ENCODE measurements at regions not wholly inside any gene's neighbourhood (a gene's known extent, or its start where the extent isn't known, plus 50 kb on each side); places are given as distances from the start of the nearest gene placed in this dataset.
"Not testable (repeated sequence)": the region's sequence is repeated elsewhere in the genome, so short reads cannot be mapped to it uniquely, and the experiment has no call there.

DNA sequence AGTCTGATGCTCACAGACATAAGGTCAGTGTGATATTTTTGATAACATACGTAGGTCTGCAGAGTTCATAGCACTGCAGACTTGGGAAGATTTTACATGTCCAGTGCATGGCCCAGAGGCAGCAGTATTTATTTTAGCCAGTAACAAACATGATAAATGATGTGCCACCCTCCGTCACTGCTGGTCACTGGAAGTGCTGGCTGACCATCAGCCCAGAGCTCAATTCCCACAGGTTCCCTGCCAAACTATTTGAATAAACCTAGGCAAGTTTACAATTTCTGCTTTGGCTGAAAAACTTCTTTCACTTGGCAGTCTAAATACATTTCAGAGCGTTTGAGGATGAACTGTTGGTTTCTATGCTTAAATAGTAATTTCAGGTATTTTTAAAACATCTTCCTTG, 135.5 kb upstream of the EDNRB start:
- H3K27ac Mint-ChIP-seq = no peak overlapping the region
- no peak overlapping the region for H3K4me3 Mint-ChIP-seq
- H3K4me1 Mint-ChIP-seq = no peaks in the 10 kb centered on the region
- ChIA-PET CTCF (no interaction called here), POLR2A (no interaction called here)
- H3K9me3 Mint-ChIP-seq = peaks cover 13% of the 10 kb centered on the region
- TF ChIP-seq, protein P1, sequence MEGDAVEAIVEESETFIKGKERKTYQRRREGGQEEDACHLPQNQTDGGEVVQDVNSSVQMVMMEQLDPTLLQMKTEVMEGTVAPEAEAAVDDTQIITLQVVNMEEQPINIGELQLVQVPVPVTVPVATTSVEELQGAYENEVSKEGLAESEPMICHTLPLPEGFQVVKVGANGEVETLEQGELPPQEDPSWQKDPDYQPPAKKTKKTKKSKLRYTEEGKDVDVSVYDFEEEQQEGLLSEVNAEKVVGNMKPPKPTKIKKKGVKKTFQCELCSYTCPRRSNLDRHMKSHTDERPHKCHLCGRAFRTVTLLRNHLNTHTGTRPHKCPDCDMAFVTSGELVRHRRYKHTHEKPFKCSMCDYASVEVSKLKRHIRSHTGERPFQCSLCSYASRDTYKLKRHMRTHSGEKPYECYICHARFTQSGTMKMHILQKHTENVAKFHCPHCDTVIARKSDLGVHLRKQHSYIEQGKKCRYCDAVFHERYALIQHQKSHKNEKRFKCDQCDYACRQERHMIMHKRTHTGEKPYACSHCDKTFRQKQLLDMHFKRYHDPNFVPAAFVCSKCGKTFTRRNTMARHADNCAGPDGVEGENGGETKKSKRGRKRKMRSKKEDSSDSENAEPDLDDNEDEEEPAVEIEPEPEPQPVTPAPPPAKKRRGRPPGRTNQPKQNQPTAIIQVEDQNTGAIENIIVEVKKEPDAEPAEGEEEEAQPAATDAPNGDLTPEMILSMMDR (IDR thresholded peaks at IDR 0.05) = no peak
- ATAC-seq (ENCODE audit: low read depth) = no peak
- DNase-seq = no peak
- intact Hi-C loops (cut with micrococcal nuclease) = no loop called here
- peaks cover 5% of the 10 kb centered on the region for H3K27me3 Mint-ChIP-seq
- H3K36me3 Mint-ChIP-seq (ENCODE audit: low read depth) = no peaks in the 10 kb centered on the region

DNA sequence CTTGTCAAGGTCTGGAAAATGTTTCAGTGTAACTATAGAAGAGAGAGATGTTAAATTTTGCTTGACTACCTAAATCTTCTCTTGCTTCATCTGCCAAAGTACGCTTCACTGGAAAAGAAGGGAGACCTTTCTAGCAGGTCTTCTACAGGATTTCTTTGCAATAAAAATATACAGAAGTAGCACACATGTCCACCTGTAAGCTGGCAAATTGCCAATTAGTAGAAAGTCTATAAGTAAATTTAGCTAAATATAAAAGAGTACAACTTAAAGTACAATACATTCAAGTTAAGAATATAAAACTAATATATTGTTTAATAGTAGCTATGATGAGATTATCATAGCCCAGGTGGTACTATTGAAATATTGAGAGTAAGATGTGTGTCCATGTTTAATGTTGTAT, 128.5 kb upstream of the EDNRB start:
- ChIA-PET POLR2A (no interaction called here), CTCF (no interaction called here)
- no peak overlapping the region for H3K4me3 Mint-ChIP-seq
- TF ChIP-seq, protein P1 (IDR thresholded peaks at IDR 0.05) = no peak
- peaks cover 4% of the 10 kb centered on the region for H3K27me3 Mint-ChIP-seq
- intact Hi-C loops (cut with micrococcal nuclease) = no loop called here
- DNase-seq (no peak), ATAC-seq (ENCODE audit: low read depth) (no peak)
- no peaks in the 10 kb centered on the region for H3K4me1 Mint-ChIP-seq
- H3K9me3 Mint-ChIP-seq = no peaks in the 10 kb centered on the region
- no peaks in the 10 kb centered on the region for H3K36me3 Mint-ChIP-seq (ENCODE audit: low read depth)
- H3K27ac Mint-ChIP-seq = no peak overlapping the region

DNA sequence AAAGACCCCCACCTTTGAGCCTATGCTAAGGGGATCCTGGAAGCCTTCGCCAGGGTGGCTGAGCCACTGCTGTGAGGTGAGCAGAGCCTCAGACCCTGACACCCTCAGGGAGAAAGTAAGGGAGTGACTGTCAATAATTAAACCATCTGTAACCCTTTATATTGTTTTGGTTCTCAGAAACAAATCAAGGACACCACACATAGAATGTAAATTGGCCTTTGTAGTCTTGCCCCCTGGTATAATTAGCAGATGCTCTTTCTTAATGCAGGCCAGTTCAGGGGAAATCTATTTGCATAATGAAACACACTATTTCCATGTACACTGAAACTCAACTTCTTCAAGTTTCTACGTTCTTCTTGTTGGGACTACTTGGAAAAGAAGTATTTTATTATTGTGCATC, 127.7 kb upstream of the EDNRB start:
- DNase-seq (no peak), ATAC-seq (ENCODE audit: low read depth) (no peak)
- intact Hi-C loops (cut with micrococcal nuclease) = no loop called here
- H3K27me3 Mint-ChIP-seq = peaks cover 4% of the 10 kb centered on the region
- TF ChIP-seq, protein P1 (IDR thresholded peaks at IDR 0.05) = no peak
- H3K4me3 Mint-ChIP-seq = no peak overlapping the region
- H3K27ac Mint-ChIP-seq = no peak overlapping the region
- H3K36me3 Mint-ChIP-seq (ENCODE audit: low read depth) = no peaks in the 10 kb centered on the region
- no peaks in the 10 kb centered on the region for H3K9me3 Mint-ChIP-seq
- ChIA-PET POLR2A (no interaction called here), CTCF (no interaction called here)
- H3K4me1 Mint-ChIP-seq = no peaks in the 10 kb centered on the region

DNA sequence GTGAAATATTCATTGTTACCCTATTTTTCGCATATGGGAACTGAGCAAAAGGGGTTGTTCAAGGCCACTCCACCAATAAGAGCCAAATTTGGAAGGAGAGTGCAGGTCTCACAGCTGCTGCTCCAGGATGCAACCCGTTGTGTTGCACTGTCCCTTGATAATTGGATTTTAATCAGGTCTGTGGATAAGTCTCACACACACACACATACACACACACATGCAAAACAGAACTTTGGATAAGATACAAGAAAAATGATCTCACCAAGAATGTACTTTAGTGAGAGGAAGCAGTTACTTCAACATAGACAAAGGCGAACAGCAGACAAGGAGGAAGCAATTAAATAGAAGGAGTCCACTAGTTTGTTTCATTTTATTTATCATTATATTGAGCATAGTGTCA, 127.3 kb upstream of the EDNRB start:
- intact Hi-C loops (cut with micrococcal nuclease) = no loop called here
- no peak overlapping the region for H3K27ac Mint-ChIP-seq
- no peak overlapping the region for H3K4me3 Mint-ChIP-seq
- POLR2A ChIA-PET = no interaction called here
- no peaks in the 10 kb centered on the region for H3K36me3 Mint-ChIP-seq (ENCODE audit: low read depth)
- no peak for ATAC-seq (ENCODE audit: low read depth)
- no peaks in the 10 kb centered on the region for H3K9me3 Mint-ChIP-seq
- no peaks in the 10 kb centered on the region for H3K4me1 Mint-ChIP-seq
- CTCF ChIA-PET = no interaction called here
- TF ChIP-seq, protein P1 (IDR thresholded peaks at IDR 0.05) = no peak
- peaks cover 3% of the 10 kb centered on the region for H3K27me3 Mint-ChIP-seq
- DNase-seq = no peak

DNA sequence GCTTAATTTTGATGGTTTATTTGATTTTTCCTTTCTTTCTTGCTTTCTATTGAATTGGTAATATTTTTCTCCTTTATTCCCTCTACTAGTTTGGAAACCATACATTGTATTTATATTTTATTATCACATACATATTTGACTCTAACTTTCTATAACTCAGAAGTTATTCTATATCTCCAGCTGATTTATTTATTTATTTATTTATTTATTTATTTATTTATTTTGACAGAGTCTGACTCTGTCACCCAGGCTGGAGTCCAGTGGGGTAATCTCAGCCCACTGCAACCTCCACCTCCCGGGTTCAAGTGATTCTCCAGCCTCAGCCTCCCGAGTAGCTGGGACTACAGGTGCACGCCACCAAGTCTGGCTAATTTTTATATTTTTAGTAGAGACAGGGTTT, 122.7 kb upstream of the EDNRB start:
- POLR2A ChIA-PET; H3K9me3 Mint-ChIP-seq; intact Hi-C loops (cut with micrococcal nuclease); H3K4me1 Mint-ChIP-seq; H3K27ac Mint-ChIP-seq; ATAC-seq (ENCODE audit: low read depth); H3K4me3 Mint-ChIP-seq; H3K36me3 Mint-ChIP-seq (ENCODE audit: low read depth); CTCF ChIA-PET; DNase-seq; H3K27me3 Mint-ChIP-seq: not testable (repeated sequence)

DNA sequence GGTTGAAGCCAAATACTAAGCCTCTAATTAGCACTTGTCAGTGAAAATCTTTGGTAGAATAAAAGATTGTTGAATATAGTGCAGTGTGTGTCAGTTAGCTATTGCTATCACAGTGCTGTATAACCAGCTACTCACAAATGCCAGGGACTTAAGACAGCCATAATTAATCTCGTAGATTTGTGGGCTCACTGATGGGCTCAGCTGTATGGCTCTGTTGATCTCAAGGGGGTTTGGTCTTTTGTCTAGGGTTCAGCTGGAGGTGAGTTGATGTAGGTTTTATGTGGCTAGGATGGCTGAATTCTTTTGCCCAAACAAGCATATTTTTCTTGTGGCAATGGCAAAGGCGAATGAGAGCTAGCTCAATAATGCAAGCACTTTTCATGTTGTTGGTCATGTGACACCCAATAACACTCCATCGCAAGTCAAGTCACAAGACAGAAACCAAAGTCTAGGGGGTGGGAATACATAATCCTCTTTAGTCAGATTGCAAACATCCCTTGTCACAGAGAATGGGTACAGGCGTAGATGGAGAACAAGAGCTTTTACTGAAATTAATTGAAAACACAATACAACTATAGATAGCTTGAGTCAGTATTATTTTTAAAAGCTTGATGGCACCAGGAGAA, 121.7 kb upstream of the EDNRB start:
- TF ChIP-seq, protein P1 (IDR thresholded peaks at IDR 0.05) = no peak
- Mint-ChIP-seq H3K4me3 (no peak overlapping the region), H3K4me1 (no peaks in the 10 kb centered on the region), H3K27ac (no peak overlapping the region), H3K9me3 (no peaks in the 10 kb centered on the region), H3K36me3 (ENCODE audit: low read depth) (no peaks in the 10 kb centered on the region), H3K27me3 (peaks cover 5% of the 10 kb centered on the region)
- ATAC-seq (ENCODE audit: low read depth) = no peak
- ChIA-PET CTCF (no interaction called here), POLR2A (no interaction called here)
- DNase-seq = no peak
- intact Hi-C loops (cut with micrococcal nuclease) = no loop called here
